Subcutaneous abdominal adipose tissue (tissue), 5 donors: ENCODE measurements at regions not wholly inside any gene's neighbourhood (a gene's known extent, or its start where the extent isn't known, plus 50 kb on each side); places are given as distances from the start of the nearest gene placed in this dataset.

ENCODE experiments used
- H3K27ac ChIP-seq: one replicate; pipeline ENCODE4 v1.7.0; 2013; ENCODE audit warnings: low read depth, mild to moderate bottlenecking, inconsistent platforms, low read length, moderate library complexity
- H3K27me3 ChIP-seq, 5 donors: one replicate each; pipeline ENCODE4 v1.7.0; 2013; ENCODE audit warnings: low read length in 5 of 5, inconsistent platforms in 1 of 5; ENCODE audit not compliant: control insufficient read depth in 5 of 5, insufficient read depth in 4 of 5
- H3K36me3 ChIP-seq, 5 donors: one replicate each; pipeline ENCODE4 v1.7.0; 2013; ENCODE audit warnings: low read length in 5 of 5; ENCODE audit not compliant: control insufficient read depth in 5 of 5, insufficient read depth in 5 of 5
- H3K4me1 ChIP-seq, 5 donors: one replicate each; pipeline ENCODE4 v1.7.0; 2013; ENCODE audit warnings: low read length in 5 of 5, mild to moderate bottlenecking in 3 of 5, moderate library complexity in 1 of 5; ENCODE audit not compliant: control insufficient read depth in 5 of 5, insufficient read depth in 5 of 5
- H3K4me3 ChIP-seq, 5 donors: one replicate each; pipeline ENCODE4 v1.7.0; 2013; ENCODE audit warnings: low read length in 5 of 5, low read depth in 1 of 5
- H3K9ac ChIP-seq, 5 donors: one replicate each; pipeline ENCODE4 v1.7.0; 2013; ENCODE audit warnings: low read length in 5 of 5, mild to moderate bottlenecking in 4 of 5, moderate library complexity in 3 of 5
- H3K9me3 ChIP-seq, 5 donors: one replicate each; pipeline ENCODE4 v1.7.0; 2013; ENCODE audit warnings: low read length in 5 of 5; ENCODE audit not compliant: control insufficient read depth in 5 of 5
- donor health status: healthy.
- donor health status: healthy.
- donor health status: healthy.
- donor health status: healthy.
- donor health status: healthy.

- Histone ChIP-seq H3K27ac (no peak overlapping the region), H3K4me1 (no peaks in the 10 kb centered on the region), H3K4me3 (no peak overlapping the region), H3K36me3 (no peaks in the 10 kb centered on the region), H3K9ac (no peak overlapping the region), H3K9me3 (no peaks in the 10 kb centered on the region), H3K27me3 (no peaks in the 10 kb centered on the region)
Measured at GRCh38 chr5:85709728-85710127, 908.0 kb upstream of the COX7C start.

- no peaks in the 10 kb centered on the region for H3K36me3 ChIP-seq
- no peaks in the 10 kb centered on the region for H3K4me1 ChIP-seq
- H3K27ac ChIP-seq = no peak overlapping the region
- no peak overlapping the region for H3K9ac ChIP-seq
- H3K9me3 ChIP-seq = no peaks in the 10 kb centered on the region
- no peak overlapping the region for H3K4me3 ChIP-seq
- no peaks in the 10 kb centered on the region for H3K27me3 ChIP-seq
Measured at GRCh38 chr5:85716344-85717202, 901.2 kb upstream of the COX7C start.

DNA sequence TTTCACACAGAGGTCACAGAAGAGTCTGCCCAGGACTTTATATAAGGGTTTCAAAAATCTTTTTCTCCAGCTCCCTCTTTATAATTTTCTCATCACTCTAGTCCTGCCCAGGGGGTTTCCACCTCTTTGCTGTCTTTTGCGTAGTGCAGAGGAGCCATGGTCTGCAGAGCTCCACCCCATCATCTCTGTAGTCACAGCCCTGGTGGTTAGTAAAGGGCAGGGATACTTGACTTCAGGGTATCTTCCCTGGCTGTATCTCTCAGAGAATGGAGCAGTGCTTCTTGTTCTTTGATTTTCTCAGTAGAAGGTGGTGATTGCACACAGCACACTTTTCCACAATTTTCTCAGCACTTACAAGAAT, 900.6 kb upstream of the COX7C start:
- Histone ChIP-seq H3K9me3 (no peaks in the 10 kb centered on the region), H3K27ac (no peak overlapping the region), H3K4me3 (no peak overlapping the region), H3K4me1 (no peaks in the 10 kb centered on the region), H3K27me3 (no peaks in the 10 kb centered on the region), H3K36me3 (no peaks in the 10 kb centered on the region), H3K9ac (no peak overlapping the region)

DNA sequence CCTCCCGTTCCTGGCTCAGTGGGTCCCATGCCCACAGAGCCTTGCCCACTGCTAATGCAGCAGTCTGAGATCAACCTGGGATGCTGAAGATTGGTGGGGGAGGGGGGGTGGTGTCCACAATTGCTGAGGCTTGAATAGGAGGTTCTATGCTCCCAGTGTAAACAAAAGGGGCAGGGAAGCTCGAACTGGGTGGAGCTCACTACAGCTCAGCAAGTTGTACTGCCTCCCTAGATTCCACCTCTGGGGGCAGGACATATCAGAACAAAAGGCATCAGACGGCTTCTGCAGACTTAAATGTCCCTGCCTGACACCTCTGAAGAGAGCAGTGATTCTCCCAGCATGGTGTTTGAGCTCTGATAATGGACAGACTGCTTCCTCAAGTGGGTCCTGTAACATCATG, 885.6 kb upstream of the COX7C start:
- Histone ChIP-seq H3K4me1 (no peaks in the 10 kb centered on the region), H3K9ac (no peak overlapping the region), H3K27ac (no peak overlapping the region), H3K27me3 (peaks cover 0 to 6% (median 0%) of the 10 kb centered on the region in 5 donors), H3K9me3 (peaks cover 0 to 5% (median 0%) of the 10 kb centered on the region in 5 donors), H3K4me3 (no peak overlapping the region), H3K36me3 (no peaks in the 10 kb centered on the region)

DNA sequence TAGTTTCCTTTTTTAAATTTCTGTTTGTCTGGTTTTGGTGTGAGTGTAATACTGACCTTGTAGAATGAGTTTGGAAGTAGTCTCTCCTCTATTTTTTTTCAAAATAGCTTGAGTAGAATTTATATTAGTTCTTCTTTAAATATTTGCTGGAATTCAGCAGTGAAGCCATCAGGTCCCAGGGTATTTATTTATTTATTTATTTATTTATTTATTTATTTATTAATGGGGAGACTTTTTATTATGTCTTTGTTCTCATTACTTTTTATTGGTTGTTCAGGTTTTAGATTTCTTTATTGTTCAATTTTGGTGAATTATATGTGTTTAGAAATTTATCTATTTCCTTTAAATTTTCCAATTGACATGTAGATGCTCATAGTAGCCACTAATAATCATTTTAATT, 875.8 kb upstream of the COX7C start:
- H3K27me3 ChIP-seq = no peaks in the 10 kb centered on the region
- H3K36me3 ChIP-seq = no peaks in the 10 kb centered on the region
- peaks cover 0 to 6% (median 0%) of the 10 kb centered on the region in 5 donors for H3K9me3 ChIP-seq
- no peak overlapping the region for H3K27ac ChIP-seq
- no peaks in the 10 kb centered on the region for H3K4me1 ChIP-seq
- H3K9ac ChIP-seq = no peak overlapping the region
- no peak overlapping the region for H3K4me3 ChIP-seq

- H3K4me1 ChIP-seq = no peaks in the 10 kb centered on the region
Measured at GRCh38 chr5:85760519-85760918, 857.2 kb upstream of the COX7C start.

DNA sequence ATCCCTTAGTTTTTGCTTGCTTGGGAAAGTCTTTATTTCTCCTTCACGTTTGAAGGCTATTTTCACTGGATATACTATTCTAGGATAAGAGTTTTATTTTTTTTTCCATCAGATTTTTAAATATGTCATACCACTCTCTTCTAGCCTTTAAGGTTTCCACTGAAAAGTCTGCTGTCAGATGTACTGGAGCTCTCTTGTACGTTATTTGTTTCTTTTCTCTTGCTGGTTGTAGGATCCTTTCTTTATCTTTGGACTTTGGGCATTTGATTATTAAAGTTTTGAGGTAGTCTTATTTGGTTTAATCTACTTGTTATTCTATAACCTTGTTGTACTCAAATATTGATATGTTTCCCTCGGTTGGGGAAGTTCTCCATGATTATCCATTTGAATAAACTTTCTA, 848.4 kb upstream of the COX7C start:
- Histone ChIP-seq H3K4me3 (no peak overlapping the region), H3K4me1 (no peaks in the 10 kb centered on the region), H3K27ac (no peak overlapping the region), H3K27me3 (no peaks in the 10 kb centered on the region), H3K9me3 (peaks cover 0 to 6% (median 2%) of the 10 kb centered on the region in 5 donors), H3K36me3 (no peaks in the 10 kb centered on the region), H3K9ac (no peak overlapping the region)

More at GRCh38 chr5:85760519-85760918, 857.2 kb upstream of the COX7C start:
- no peak overlapping the region for H3K4me3 ChIP-seq
- H3K27me3 ChIP-seq = no peaks in the 10 kb centered on the region
- H3K27ac ChIP-seq = no peak overlapping the region
- H3K36me3 ChIP-seq = no peaks in the 10 kb centered on the region
- H3K9ac ChIP-seq = no peak overlapping the region
- H3K9me3 ChIP-seq = peaks cover 0 to 5% (median 0%) of the 10 kb centered on the region in 5 donors

DNA sequence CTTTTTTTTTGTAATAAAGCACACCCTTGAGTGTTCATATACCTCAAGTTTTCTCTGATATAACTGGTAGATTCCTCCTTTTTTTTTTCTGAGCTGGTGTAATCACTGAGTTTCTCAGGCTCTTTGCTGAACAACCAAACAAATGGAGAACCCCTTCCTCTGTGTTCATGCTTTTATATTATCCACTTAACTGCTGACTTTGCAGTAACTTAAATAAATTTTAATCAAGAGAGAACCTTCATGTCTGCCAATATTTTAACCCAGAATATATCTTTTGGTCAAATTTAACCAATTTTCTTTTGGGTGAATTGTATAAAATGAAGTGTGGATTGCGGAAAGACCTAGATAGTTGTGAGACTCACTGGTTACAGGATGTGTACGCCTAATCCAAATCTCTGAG, 833.0 kb upstream of the COX7C start:
- no peak overlapping the region for H3K4me3 ChIP-seq
- no peaks in the 10 kb centered on the region for H3K4me1 ChIP-seq
- no peaks in the 10 kb centered on the region for H3K27me3 ChIP-seq
- no peaks in the 10 kb centered on the region for H3K36me3 ChIP-seq
- peaks cover 0 to 4% (median 0%) of the 10 kb centered on the region in 5 donors for H3K9me3 ChIP-seq
- H3K27ac ChIP-seq = no peak overlapping the region
- no peak overlapping the region for H3K9ac ChIP-seq

- Histone ChIP-seq H3K9ac (no peak overlapping the region), H3K27me3 (no peaks in the 10 kb centered on the region), H3K4me3 (no peak overlapping the region), H3K36me3 (no peaks in the 10 kb centered on the region), H3K9me3 (peaks cover 0 to 6% (median 0%) of the 10 kb centered on the region in 5 donors), H3K4me1 (no peaks in the 10 kb centered on the region), H3K27ac (no peak overlapping the region)
Measured at GRCh38 chr5:85813146-85813545, 804.6 kb upstream of the COX7C start.

- no peaks in the 10 kb centered on the region for H3K27me3 ChIP-seq
- no peak overlapping the region for H3K9ac ChIP-seq
- H3K4me3 ChIP-seq = no peak overlapping the region
- no peak overlapping the region for H3K27ac ChIP-seq
- peaks cover 0 to 6% (median 0%) of the 10 kb centered on the region in 5 donors for H3K9me3 ChIP-seq
- no peaks in the 10 kb centered on the region for H3K36me3 ChIP-seq
- no peaks in the 10 kb centered on the region for H3K4me1 ChIP-seq
Measured at GRCh38 chr5:85814596-85814995, 803.1 kb upstream of the COX7C start.
